ENCODE measurements at regions not wholly inside any gene's neighbourhood (a gene's known extent, or its start where the extent isn't known, plus 50 kb on each side); places are given as distances from the start of the nearest gene placed in this dataset.

DNA sequence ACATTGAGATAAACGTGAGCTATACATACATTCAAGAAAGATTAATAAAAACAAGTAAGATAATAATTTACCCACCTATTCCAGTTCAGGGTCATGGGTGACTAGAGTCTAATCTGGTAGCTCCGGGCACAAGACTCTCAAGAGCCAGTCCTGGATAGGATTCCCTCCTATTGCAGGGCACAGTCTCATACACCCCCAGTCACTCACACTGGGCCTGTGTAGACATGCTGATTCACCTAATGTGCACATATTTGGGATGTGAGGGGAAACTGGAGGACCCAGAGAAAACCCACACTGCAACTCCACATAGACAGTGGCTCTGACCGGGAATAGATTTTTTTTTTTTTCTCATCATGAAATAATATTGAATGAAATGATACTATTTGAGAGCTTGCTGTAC lies 81.5 kb upstream of the THUMPD2 start:
- Histone ChIP-seq H3K4me1 (replicated peaks; ENCODE audit: insufficient read depth) (peaks cover 14% of the 10 kb centered on the region), H3K27ac (no peak overlapping the region), H3F3A (ENCODE audit: insufficient read depth, low read depth) (peaks cover 9% of the 10 kb centered on the region), H2AFZ (no peak overlapping the region), H3K4me3 (no peak overlapping the region), H3K27me3 (ENCODE audit: insufficient read depth, low read depth) (no peaks in the 10 kb centered on the region), H3K4me2 (no peak overlapping the region), H3K79me2 (ENCODE audit: low read depth) (no peaks in the 10 kb centered on the region), H3K9me3 (ENCODE audit: insufficient read depth, low read depth) (no peaks in the 10 kb centered on the region), H4K20me1 (ENCODE audit: insufficient read depth) (no peaks in the 10 kb centered on the region), H3K9me2 (ENCODE audit: insufficient read depth) (no peaks in the 10 kb centered on the region; the same call in 1 of the 2 replicates), H3K36me3 (ENCODE audit: low read depth) (no peaks in the 10 kb centered on the region)
- no peak for TF ChIP-seq EZH2 (IDR thresholded peaks at IDR 0.05; ENCODE audit: low read depth)
- TF ChIP-seq, protein P1, sequence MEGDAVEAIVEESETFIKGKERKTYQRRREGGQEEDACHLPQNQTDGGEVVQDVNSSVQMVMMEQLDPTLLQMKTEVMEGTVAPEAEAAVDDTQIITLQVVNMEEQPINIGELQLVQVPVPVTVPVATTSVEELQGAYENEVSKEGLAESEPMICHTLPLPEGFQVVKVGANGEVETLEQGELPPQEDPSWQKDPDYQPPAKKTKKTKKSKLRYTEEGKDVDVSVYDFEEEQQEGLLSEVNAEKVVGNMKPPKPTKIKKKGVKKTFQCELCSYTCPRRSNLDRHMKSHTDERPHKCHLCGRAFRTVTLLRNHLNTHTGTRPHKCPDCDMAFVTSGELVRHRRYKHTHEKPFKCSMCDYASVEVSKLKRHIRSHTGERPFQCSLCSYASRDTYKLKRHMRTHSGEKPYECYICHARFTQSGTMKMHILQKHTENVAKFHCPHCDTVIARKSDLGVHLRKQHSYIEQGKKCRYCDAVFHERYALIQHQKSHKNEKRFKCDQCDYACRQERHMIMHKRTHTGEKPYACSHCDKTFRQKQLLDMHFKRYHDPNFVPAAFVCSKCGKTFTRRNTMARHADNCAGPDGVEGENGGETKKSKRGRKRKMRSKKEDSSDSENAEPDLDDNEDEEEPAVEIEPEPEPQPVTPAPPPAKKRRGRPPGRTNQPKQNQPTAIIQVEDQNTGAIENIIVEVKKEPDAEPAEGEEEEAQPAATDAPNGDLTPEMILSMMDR (conservative IDR thresholded peaks at IDR 0.05) = no peak
- CTCF ChIA-PET = no interaction called here
- no peak for DNase-seq
- POLR2A ChIA-PET (ENCODE audit: unreplicated experiment) = no interaction called here
- no TSS peak for BruUV-seq (replicated peaks)
- intact Hi-C loops (cut with micrococcal nuclease; ENCODE audit: unreplicated experiment) = no loop called here

DNA sequence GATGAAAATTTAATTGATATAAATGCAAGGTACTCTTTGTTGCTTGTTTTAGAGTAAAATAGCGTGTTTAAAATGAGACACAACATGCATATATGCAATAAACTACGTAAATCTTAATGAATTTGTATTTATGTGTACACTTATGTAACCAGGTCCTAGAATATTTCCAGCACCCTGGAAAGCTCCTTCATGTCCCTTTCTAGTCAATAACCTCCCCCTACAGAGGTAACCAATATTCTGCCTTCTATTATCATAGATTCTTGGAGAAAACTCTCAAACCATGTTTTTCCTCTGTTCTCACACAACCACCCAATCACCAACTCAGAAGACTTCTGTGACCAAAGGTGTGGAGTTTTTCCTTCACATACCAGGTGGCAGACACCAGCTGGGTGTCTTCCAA lies 79.6 kb upstream of the THUMPD2 start:
- Histone ChIP-seq H3F3A (ENCODE audit: insufficient read depth, low read depth) (peaks cover 17% of the 10 kb centered on the region), H3K4me2 (no peak overlapping the region), H2AFZ (no peak overlapping the region), H3K36me3 (ENCODE audit: low read depth) (no peaks in the 10 kb centered on the region), H3K27me3 (ENCODE audit: insufficient read depth, low read depth) (no peaks in the 10 kb centered on the region), H4K20me1 (ENCODE audit: insufficient read depth) (no peaks in the 10 kb centered on the region), H3K4me1 (replicated peaks; ENCODE audit: insufficient read depth) (peaks cover 29% of the 10 kb centered on the region), H3K79me2 (ENCODE audit: low read depth) (no peaks in the 10 kb centered on the region), H3K9me3 (ENCODE audit: insufficient read depth, low read depth) (no peaks in the 10 kb centered on the region), H3K27ac (no peak overlapping the region), H3K9me2 (ENCODE audit: insufficient read depth) (no peaks in the 10 kb centered on the region; the same call in 1 of the 2 replicates), H3K4me3 (no peak overlapping the region)
- no TSS peak for BruUV-seq (replicated peaks)
- POLR2A ChIA-PET (ENCODE audit: unreplicated experiment) = no interaction called here
- intact Hi-C loops (cut with micrococcal nuclease; ENCODE audit: unreplicated experiment) = no loop called here
- DNase-seq = no peak
- CTCF ChIA-PET = no interaction called here
- TF ChIP-seq, protein P1 (conservative IDR thresholded peaks at IDR 0.05) = no peak
- no peak for TF ChIP-seq EZH2 (IDR thresholded peaks at IDR 0.05; ENCODE audit: low read depth)

DNA sequence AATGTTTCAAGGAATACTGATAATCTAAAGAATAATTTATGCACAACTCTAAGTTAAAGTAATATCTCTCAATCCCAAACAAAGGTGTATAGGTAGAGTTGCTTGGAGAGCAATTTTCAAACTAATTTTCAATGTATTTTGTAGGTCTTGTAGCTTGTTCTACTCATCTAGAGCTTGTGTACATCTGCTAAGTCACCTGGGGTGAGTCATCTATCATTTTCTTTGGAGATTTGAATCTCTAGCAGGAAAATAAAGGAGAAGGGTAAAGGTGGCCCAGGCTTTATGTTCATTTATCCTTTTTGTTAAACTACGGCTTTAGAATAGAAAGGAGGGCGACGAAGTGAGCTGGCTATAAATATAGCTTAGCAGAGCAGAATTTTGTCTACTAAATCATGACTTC lies 76.8 kb upstream of the THUMPD2 start:
- Histone ChIP-seq H3K9me2 (ENCODE audit: insufficient read depth) (no peaks in the 10 kb centered on the region; the same call in 1 of the 2 replicates), H3F3A (ENCODE audit: insufficient read depth, low read depth) (peaks cover 17% of the 10 kb centered on the region), H3K9me3 (ENCODE audit: insufficient read depth, low read depth) (no peaks in the 10 kb centered on the region), H2AFZ (peak overlapping the region; percentile 25; the same call in 1 of the 2 replicates), H3K27ac (peak overlapping the region; percentile 55), H3K27me3 (ENCODE audit: insufficient read depth, low read depth) (no peaks in the 10 kb centered on the region), H3K4me1 (replicated peaks; ENCODE audit: insufficient read depth) (peaks cover 29% of the 10 kb centered on the region), H3K4me2 (peak overlapping the region; percentile 32), H4K20me1 (ENCODE audit: insufficient read depth) (no peaks in the 10 kb centered on the region), H3K79me2 (ENCODE audit: low read depth) (no peaks in the 10 kb centered on the region), H3K4me3 (no peak overlapping the region; the same call in 1 of the 2 replicates), H3K36me3 (ENCODE audit: low read depth) (no peaks in the 10 kb centered on the region)
- ChIA-PET CTCF (interaction anchor here (0.9 kb wide), 1 partner anchor 18 kb away, joined by 3 read pairs; no protein-coding TSS in a partner anchor), POLR2A (ENCODE audit: unreplicated experiment) (interaction anchor here (0.5 to 0.6 kb wide), 3 partner anchors 11 to 416 kb away, joined by 4 to 10 read pairs (median 9); no protein-coding TSS in a partner anchor)
- BruUV-seq (replicated peaks) = no TSS peak
- DNase-seq = peak in 1 of 2 experiments; percentile 70
- intact Hi-C loops (cut with micrococcal nuclease; ENCODE audit: unreplicated experiment) = loop anchor here (1.0 kb wide), 1 partner anchor 11 kb away; no protein-coding TSS in a partner anchor
- TF ChIP-seq EZH2 (IDR thresholded peaks at IDR 0.05; ENCODE audit: low read depth) = no peak
- TF ChIP-seq, protein P1 (conservative IDR thresholded peaks at IDR 0.05) = no peak
